ENCODE measurements at regions not wholly inside any gene's neighbourhood (a gene's known extent, or its start where the extent isn't known, plus 50 kb on each side); places are given as distances from the start of the nearest gene placed in this dataset.

DNA sequence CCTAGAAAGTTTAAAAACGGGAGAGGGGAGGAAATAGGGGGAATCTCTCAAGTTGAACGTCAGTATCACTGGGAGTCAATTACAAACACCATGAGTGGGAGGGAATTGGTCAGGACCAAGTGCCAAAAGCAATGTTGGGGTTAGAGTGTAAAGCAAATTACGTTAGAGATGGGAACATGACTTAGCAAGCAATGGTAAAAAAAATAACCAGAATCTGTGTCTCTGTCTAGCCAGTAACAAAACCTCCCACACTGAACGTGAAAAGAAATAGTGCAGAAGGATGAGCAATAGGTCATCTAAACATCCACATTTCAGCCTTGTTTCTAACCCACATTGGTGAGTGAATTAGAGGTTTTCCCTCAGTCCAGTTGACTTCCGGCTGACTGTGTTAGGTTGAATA is 242.2 kb downstream of the COG6 start:
- TF ChIP-seq, protein P1, sequence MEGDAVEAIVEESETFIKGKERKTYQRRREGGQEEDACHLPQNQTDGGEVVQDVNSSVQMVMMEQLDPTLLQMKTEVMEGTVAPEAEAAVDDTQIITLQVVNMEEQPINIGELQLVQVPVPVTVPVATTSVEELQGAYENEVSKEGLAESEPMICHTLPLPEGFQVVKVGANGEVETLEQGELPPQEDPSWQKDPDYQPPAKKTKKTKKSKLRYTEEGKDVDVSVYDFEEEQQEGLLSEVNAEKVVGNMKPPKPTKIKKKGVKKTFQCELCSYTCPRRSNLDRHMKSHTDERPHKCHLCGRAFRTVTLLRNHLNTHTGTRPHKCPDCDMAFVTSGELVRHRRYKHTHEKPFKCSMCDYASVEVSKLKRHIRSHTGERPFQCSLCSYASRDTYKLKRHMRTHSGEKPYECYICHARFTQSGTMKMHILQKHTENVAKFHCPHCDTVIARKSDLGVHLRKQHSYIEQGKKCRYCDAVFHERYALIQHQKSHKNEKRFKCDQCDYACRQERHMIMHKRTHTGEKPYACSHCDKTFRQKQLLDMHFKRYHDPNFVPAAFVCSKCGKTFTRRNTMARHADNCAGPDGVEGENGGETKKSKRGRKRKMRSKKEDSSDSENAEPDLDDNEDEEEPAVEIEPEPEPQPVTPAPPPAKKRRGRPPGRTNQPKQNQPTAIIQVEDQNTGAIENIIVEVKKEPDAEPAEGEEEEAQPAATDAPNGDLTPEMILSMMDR (IDR thresholded peaks at IDR 0.05), result no peak
- TF ChIP-seq POLR2A (IDR thresholded peaks at IDR 0.05), result no peak
- no peak for TF ChIP-seq POLR2AphosphoS5 (IDR thresholded peaks at IDR 0.05)
